ENCODE measurements at regions not wholly inside any gene's neighbourhood (a gene's known extent, or its start where the extent isn't known, plus 50 kb on each side); places are given as distances from the start of the nearest gene placed in this dataset.
"Not testable (repeated sequence)": the region's sequence is repeated elsewhere in the genome, so short reads cannot be mapped to it uniquely, and the experiment has no call there.

DNA sequence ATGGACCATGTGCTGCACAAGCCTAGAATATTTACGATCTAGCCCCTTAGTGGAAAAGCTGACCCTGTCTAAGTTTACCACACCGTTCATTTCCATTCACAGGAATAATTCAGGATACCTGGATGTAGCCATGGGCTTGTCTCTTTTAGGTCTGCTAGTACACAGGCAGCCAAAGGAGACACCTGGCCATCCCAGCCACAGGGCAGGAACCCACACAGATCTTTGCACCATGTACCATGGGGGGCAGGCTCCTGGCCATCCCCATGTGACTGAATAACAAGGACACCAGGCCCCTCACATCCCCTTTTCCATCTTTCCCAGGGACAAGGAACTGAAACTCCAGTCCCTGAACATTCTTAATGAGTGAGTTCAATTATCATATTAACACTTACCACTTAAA is 467.3 kb upstream of the MYT1L start:
- no peak for DNase-seq (ENCODE audit: low read depth in 2 of 2)

DNA sequence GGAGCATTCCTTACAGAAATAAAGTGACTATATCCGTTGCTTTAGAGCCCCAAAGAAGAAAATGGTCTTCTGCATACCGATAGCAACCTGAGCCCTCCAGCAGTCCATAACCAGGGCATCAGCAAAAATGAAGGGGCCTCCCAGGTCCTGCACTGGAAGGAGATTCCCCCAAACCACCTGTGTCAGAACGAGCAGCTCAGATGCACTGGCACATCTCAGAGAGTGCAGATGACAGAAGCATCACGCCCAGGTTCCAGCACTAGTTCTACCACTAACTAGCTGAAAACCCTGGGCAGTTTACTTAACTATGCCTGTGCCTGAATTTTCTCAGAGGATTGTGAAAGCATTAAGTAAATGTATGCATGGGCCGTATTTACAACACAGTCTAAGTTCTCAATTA is 466.7 kb upstream of the MYT1L start:
- no peak for DNase-seq (ENCODE audit: low read depth in 2 of 2)

DNA sequence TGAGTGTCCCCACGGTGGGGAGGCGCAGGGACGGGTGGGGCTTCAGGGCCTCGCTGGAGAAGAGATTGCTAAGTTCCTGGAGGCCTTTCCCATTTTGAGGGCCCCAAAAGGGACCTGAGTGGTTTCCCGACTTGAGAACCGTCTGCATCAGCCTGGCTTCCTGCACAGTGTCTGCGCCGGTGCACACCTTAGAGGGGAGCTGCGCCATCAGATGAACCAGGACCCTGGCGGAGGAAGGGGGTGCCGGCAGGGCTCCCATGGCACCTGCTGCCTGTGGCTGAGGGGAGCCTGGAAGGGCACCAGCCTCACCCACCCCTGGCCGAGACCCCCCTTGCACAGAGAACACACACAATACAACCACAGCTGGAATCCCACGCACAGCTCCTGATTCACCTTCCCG is 465.1 kb upstream of the MYT1L start:
- no peak for DNase-seq (ENCODE audit: low read depth in 2 of 2)

DNA sequence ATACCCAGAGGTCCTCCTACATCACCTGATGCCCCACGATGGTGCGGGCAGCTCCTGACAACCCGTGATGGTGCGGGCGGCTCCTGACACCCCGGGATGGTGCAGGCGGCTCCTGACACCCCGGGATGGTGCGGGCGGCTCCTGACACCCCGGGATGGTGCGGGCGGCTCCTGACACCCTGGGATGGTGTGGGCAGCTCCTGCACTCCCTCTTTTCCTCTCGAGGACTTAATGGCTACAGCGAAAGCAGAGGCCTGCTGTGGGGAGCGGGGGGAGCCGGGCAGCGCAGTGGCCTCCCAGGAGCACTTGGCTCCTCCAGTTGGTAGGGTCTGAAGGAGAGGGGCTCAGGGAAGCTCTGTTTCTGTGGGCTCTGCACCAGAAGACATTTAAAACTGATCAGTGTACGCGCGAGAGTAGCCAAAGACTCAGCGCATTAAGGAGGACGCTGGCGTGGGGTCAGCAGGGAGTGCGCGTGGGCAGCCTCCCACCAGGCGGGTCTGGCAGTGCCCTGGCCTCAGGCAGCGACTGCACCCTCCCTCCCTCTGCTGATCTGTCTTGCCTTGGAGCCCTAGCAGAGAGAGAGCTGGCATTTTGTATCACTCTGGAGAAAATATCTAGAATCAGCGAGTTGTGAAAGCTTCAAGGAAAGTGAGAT is 464.5 kb upstream of the MYT1L start:
- no peak for DNase-seq (ENCODE audit: low read depth in 2 of 2)

DNA sequence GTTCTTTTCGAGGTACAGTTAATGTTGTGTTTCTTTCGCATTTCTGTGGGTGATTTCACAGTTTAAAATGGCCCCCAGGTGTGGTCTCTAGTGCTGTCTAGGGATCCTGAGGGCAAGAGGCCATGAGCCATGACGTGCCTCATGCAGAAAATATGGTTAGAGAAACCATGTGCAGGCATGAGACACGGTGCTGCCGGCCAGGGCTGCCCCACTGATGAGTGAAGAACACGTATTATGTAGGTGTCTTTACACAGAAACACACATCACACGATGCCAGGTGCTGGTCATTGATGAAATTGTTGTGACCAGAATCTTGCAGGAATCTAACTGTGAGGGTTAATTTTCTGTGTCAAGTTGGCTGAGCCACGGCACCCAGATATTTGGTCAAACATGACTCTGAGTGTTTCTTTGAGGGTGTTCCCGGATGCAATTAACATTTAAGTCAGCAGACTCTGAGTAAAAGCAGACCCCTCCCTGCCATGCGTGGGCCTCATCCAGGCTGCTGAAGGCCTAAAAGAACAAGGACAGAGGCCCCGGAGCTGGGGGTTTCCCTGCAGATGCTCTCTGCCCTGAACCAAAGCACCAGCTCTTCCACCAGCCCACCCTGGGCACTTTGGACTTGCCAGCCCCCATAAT is 463.0 kb upstream of the MYT1L start:
- DNase-seq (ENCODE audit: low read depth in 2 of 2): no peak

DNA sequence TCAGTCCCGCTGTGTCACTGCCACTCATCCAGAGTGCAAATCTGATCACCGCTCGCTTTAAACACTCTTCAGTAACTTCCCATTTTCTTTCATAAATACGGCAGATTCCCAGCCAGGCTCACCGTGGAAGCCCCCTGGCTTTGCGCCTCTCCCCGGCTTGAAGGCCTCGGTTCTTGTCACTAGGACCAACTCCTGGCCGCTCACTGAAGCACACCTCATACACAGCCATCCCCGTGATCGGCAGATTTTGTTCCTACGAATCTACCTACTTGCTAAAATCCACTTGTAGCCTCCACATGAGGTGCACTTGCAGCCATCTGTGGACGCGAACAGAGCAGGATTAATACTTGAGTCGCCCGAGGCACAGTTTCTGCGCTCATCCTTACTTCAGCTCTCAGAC is 462.4 kb upstream of the MYT1L start:
- no peak for DNase-seq (ENCODE audit: low read depth in 2 of 2)

DNA sequence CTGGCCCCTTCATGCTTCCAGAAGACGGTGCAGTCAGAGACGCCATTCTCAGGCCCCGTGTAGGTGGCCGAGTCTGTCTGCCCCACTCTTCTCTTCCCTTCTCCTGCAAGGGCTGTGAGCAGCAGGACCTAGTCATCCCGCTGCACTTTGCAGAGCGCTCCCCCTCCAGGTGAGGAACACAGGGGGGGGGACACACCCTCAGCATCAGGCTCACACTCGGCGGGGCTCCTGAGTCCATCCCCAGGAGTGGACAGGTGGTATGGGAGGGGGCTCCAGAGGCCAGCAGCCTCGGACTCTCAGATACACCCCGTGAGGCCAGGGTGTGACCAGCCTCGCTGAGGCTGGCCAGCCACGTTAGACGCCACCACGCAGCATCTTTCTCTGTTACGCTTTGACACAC is 460.5 kb upstream of the MYT1L start:
- DNase-seq (ENCODE audit: low read depth in 2 of 2): no peak

DNA sequence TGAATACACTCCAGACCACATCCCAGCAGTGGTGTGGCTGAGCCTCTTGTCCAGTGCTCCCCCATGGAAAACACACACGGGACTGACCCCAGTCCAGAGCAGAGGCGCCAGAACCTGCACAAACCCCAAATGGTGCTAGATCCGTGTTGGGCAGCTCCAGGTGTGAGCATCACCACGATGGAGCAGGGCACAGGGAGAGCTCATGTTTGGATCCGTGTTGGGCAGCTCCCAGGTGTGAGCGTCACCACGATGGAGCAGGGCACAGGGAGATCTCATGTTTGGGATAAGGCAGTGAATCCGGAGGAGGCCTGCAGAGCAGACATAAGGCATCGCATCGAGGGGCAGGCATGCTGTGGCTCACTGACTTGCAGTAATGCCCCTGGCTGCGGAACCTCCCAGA is 460.0 kb upstream of the MYT1L start:
- DNase-seq (ENCODE audit: low read depth in 2 of 2): no peak

DNA sequence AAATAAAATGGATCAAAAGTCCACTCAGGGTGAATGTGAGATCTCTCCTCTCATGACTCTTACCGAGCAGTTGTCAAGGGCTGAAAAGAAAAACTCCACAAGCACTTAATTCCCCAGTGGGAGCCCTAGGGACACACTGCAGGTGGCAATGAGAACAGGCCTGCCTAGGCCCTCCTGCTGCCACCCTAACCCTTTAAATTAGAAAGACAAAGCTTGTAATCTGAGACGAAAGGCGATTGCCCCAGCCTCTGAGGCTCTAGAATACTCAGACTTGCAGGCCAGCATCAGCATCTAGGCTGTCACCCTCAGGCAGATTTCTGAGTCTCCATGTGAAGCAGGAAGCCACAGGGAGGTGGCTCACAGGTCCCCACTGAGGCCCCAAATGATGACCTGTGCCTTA is 457.0 kb upstream of the MYT1L start:
- no peak for DNase-seq (ENCODE audit: low read depth in 2 of 2)

DNA sequence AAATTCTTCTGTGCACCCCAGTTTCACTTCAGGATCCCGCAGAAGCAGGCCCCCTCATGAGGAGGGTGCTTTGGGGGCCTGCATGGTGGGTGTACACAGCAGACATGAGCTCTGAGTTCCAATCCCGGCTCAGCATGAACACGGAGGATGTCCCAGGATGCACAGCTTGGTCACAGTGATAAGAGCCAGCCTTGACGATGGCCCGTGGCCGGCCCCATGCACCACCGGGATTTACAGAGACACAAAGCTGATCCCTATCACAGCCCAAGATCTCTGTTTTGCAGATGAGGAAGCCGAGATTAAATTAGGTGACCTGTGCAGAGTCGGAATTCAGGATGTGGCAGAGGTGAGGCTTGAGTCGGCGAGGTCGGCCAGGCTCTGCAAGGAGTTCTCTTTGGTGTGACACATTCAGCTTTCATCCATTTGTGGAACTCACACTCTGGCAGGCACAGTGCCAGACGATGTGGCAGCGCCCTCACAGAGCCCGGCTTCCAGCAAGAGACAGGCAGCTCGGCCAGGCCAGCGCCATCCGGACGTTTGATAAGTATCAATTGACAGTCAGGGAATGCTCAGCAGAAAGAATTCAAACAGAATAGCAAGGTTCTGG is 456.3 kb upstream of the MYT1L start:
- no peak for DNase-seq (ENCODE audit: low read depth in 2 of 2)

DNA sequence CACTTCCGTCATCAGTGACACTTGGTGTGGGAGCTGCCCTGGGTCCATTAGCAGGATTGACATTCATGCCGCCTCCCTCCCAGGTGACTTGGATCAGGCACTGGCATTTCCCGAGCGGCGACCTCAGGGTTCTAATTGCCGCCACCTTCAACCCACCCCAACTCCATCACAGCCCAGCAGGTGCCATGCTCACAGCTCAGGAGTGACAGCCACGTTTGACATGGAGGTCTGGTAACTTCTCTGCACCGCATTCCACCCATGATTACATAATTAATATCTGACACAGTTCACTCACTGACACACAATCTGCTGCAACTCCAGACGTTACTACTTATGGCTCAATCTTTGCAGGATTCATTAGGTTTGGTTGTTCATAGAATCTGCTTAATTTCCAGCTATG is 450.9 kb upstream of the MYT1L start:
- DNase-seq (ENCODE audit: low read depth in 2 of 2): no peak

DNA sequence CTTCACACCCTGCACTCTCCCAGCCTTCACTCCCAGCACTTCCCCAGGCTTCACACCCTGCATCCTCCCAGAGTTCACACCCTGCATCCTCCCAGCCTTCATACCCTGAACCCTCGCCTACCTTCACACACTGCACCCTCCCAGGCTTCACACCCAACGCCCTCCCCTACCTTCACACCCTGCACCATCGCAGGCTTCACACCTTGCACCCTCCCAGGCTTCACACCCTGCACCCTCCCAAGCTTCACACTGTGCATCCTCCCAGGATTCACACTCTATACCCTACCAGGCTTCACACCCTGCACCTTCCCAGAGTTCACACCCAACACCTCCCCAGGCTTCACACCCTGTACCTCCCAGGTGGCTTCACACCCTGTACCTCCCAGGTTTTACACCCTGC is 448.7 kb upstream of the MYT1L start:
- no peak for DNase-seq (ENCODE audit: low read depth in 2 of 2)

DNA sequence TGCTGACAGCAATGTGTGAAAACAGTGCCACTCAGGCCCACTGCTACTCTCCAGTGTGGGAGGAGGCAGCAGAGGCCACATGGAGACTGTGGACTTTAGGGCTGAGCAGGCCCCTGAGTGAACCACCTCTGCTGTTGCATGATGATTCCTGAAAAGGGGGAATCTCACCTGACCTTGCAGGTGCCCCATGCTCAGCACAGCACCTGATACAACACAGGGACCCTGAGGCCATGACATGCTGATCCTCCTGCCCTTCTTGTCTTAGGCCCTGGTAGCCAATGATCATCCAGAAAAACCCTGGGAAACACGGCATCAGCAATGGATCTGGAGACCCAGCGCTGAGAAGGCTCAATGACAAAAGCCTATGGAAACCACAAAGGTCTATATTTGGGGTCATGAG is 446.8 kb upstream of the MYT1L start:
- no peak for DNase-seq (ENCODE audit: low read depth in 2 of 2)

DNA sequence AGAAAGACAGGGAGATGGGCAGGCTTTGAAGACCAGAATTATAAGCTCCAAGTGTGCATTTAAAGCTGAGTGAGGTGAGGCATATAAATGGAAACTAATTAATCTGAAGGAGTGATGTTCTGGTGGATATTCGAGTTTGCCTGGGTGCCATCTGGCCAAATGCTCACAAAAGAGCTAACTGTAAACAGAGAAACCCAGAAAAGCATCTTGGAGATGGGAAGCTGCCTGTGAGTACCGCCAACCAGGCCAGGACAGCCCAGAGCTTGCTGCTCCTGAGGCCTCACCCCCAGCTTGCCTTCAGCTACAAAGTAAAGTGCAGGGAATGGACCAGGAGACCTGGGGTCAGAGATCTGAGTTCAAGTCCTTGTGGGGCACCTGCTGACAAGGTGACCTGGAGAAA is 446.1 kb upstream of the MYT1L start:
- no peak for DNase-seq (ENCODE audit: low read depth in 2 of 2)

DNA sequence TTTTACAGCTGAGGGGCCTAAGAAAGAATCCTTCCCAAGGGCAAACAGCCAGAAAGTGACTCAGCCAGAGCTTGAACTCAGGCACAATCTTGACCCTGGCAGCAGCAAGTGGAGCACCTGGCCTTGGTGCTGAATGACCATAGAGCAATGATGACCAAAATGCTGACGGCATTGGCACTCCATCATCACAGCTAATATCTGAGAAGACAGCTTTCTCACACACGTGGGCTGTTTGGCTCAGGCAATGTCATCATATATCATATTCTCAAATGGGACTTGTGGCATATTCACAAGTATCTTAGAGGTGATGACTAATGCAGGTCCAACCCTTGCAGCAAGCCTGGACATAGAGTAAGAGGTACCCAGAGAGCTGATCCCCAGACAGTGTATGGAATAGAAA is 443.9 kb upstream of the MYT1L start:
- no peak for DNase-seq (ENCODE audit: low read depth in 2 of 2)

DNA sequence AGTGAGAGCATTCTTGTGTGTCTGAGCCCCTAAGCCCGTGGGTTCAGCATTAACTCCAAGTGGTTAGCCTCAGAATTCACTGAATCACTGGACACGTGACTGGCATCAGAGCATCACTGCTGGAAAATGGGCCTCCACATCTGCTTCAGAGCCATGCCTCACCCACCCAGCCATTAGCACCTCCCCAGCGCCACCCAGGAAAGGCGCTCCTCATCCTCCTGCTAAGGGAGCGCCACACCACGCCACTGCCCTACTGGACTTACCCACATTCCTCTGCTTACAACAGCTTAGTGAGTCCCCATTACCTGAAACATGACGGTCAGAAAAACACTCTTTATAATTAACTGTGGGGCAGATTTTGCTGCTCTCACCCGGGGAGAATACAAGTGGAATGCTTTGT is 442.6 kb upstream of the MYT1L start:
- DNase-seq (ENCODE audit: low read depth in 2 of 2): no peak

DNA sequence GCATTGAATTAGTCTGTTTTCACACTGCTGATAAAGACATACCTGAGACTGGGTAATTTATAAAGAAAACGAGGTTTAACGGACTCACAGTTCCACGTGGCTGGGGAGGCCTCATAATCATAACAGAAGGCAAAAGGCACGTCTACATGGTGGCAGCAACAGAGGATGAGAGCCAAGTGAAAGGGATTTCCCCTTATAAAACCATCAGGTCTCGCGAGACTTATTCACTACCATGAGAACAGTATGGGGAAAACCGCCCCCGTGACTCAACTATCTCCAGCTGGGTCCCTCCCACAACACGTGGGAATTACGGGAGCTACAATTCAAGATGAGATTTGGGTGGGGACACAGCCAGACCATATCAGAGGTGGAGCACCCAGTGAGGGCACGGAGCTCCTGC is 442.0 kb upstream of the MYT1L start:
- DNase-seq (ENCODE audit: low read depth in 2 of 2): not testable (repeated sequence)

DNA sequence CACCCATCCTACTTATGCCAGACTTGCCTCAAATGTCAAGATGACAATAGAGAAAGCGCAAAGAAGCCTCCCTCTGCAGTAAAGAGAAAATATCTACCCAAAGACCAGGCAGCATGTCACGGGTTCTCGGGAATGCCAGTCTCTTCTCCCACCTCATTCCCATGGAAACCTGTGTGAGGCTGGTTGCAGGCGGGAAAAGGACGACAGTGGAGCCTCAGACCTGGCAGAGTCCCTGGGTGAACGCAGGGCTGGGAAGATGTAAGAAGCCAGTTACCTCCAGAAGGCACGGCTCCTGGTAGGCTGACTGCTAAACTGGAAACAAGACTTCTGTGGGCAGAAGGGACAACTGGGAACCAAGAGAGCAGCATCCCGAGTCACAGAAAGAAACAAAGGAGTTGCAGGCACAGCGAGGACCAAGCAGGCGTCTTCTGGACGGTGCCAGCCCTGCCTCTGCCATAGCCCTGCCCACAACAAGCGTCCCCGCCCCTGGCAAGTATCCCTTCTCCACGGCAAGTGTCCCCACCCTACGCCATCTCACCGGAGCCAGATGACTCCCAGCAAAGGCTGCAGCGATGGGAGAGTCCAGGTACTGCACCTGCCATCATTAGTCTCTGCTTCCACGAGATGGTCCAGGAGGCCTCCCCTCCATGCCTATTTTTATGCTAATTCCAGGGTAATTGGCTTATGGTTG is 440.8 kb upstream of the MYT1L start:
- DNase-seq (ENCODE audit: low read depth in 2 of 2): no peak

DNA sequence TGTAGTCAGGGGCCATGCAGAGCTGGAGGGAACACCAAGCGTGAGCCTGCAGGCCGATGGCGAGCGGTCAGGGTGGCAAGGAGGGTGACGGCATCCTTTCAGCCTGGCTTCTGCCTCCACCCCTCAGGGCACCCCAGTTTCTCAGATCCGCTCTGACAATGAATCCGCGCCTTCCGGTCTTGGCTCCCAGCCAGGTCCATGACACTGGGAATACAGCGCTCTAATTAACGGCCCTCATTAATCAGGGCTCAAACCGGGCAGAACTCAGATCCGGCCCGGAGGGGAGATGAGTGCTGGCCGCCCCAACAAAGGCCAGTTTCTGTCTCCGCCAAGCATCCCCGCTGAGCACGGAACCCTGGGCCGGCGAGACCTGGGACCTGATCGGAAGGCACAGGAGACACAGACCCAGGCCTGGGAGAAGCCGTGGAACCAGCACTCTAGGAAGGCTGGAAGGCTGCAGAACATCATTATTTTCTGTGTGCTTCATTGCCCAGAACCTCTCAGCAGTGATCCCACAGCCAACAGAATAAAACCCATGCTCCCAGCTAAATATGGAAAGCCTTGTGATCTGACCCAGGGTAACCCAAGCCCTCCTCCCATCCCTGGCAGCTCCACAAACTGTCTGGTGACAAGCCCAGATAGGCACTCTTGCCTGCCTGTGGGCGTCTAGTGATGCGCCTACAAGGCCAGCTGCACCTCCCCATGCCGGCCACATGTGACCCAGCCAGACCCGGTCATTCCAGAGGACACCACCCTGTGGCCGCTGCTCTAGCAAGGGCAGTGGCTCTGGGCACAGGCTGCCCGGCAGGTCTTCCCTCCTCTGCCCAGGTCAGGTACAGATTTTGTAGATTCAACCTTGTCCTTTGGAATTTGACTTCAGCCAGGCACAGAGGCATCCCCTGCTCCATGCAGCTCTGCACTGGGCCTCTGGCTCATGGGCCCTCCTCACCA is 438.7 kb upstream of the MYT1L start:
- no peak for DNase-seq (ENCODE audit: low read depth in 2 of 2)

DNA sequence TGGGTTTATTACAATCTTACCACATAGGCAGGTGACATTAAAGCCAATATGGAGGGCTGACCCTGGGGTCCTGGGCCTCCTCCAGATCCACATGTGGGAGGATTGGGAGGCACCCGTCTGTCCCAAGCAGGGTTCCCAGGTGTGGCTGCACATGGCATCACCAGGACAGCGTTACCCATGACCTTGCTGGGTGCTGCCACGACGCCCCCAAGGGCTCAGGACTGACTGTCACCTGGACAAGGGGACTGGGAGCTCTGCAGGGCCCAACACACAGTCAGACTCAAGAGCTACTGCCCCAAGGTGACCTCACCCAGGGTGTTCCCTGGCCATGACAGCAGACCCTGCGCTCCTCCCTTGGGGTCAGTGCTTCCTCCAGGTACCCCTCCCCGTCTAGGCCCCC is 437.4 kb upstream of the MYT1L start:
- DNase-seq (ENCODE audit: low read depth in 2 of 2): no peak

DNA sequence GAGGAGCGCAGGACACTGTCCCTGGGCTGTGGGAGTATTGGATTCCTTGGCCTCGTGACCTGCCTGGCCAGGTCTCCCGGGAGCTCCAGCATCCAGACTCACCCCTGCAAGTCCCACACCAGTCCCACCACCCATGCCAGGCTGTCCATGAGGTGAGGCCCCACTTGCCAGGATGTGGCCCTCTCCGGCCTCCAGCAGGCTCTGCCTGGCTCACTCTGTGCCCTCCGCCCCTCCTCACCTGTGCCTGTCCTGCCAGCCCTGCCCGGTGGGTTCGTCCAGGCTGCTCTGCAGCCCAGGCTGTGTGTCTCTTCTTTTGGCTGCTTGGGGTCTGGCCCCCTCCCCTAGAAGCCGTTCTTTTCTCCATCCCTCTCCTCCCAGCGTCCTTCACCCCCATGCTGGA is 436.8 kb upstream of the MYT1L start:
- DNase-seq (ENCODE audit: low read depth in 2 of 2): no peak
